ENCODE measurements at regions not wholly inside any gene's neighbourhood (a gene's known extent, or its start where the extent isn't known, plus 50 kb on each side); places are given as distances from the start of the nearest gene placed in this dataset.

DNA sequence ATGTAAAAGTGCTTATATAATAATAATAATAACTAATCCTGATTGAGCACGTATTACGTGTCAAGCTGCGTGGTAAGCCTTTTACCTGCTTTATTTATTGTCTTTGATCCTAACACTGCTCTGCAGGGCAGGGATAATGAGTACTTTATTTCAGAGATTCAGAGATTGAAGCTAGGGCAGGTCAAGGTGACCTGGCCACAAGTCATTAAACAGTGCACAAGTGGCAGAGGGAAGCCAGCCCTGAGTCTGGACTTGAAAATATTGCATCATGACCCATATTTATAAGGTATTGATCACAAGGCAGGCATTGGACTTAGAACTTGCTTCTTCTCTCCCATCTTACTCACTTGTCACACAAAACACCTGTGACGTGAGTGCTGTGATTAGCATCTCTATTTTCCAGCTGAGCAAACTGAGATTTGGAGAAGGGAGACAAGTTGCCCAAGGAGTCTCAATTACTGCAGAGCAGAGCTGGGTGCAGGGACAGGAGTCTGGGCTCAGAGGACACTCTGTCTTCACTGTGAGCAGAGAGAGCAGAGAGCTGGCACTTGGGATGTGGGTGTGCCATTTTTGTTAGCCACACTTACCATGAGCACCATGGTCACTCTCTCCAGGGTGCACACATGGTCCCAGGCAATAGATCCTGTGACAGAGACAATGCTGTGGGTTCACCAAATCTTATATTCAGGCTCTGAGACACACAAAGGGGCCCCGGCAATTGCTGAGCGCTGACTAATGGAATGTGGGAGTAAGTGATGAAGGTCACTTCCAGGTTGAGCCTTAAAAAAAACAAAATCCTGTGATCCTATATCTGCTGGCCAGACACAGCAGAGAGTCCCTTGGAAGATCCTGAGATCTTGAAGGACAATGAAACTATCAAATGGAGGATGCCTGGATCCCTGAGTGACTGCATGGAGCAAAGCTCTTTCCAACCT, 113.2 kb upstream of the MED13L start:
- Histone ChIP-seq H3K9me3 (peaks cover 3 to 10% of the 10 kb centered on the region in 2 donors), H3K36me3 (no peaks in the 10 kb centered on the region), H3K4me3 (no peak overlapping the region), H3K27me3 (no peaks in the 10 kb centered on the region), H3K27ac (peak overlapping the region; percentile 61 to 86), H3K4me1 (no peaks in the 10 kb centered on the region)
- intact Hi-C loops (cut with DNase I; ENCODE audit: low total_unique reads) = no loop called here
- TF ChIP-seq POLR2A (IDR thresholded peaks at IDR 0.05) = no peak
- TF ChIP-seq, protein P1, sequence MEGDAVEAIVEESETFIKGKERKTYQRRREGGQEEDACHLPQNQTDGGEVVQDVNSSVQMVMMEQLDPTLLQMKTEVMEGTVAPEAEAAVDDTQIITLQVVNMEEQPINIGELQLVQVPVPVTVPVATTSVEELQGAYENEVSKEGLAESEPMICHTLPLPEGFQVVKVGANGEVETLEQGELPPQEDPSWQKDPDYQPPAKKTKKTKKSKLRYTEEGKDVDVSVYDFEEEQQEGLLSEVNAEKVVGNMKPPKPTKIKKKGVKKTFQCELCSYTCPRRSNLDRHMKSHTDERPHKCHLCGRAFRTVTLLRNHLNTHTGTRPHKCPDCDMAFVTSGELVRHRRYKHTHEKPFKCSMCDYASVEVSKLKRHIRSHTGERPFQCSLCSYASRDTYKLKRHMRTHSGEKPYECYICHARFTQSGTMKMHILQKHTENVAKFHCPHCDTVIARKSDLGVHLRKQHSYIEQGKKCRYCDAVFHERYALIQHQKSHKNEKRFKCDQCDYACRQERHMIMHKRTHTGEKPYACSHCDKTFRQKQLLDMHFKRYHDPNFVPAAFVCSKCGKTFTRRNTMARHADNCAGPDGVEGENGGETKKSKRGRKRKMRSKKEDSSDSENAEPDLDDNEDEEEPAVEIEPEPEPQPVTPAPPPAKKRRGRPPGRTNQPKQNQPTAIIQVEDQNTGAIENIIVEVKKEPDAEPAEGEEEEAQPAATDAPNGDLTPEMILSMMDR (IDR thresholded peaks at IDR 0.05) = no peak
- no peak for TF ChIP-seq POLR2AphosphoS5 (IDR thresholded peaks at IDR 0.05)
- DNase-seq (ENCODE audit: low spot score in 2 of 2) = no peak

DNA sequence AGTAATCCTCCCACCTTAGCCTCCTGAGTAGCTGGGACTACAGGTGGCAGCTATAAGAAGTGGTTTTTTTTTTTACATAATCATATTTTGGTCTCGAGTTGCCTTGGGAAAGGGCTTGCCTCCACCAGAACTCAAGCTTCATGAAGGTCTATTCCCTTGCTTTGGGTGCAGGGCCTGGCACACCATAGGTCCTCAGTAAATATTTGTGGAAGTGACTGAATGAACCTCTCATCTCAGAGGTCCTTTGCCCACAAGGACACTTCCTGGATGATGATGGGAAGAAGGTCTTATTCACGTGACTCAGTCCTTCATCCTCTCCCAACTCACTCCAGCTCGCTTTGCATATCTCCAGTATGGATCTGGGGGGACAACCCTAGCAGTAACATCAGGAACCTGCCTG, 114.0 kb upstream of the MED13L start:
- TF ChIP-seq, protein P1 (IDR thresholded peaks at IDR 0.05) = no peak
- TF ChIP-seq POLR2A (IDR thresholded peaks at IDR 0.05) (no peak), POLR2AphosphoS5 (IDR thresholded peaks at IDR 0.05) (no peak)
- Histone ChIP-seq H3K36me3 (no peaks in the 10 kb centered on the region), H3K4me1 (no peaks in the 10 kb centered on the region), H3K9me3 (peaks cover 3 to 10% of the 10 kb centered on the region in 2 donors), H3K4me3 (no peak overlapping the region), H3K27me3 (no peaks in the 10 kb centered on the region), H3K27ac (peak overlapping the region in 1 of 2 donors; percentile 61)
- intact Hi-C loops (cut with DNase I; ENCODE audit: low total_unique reads) = no loop called here
- DNase-seq (ENCODE audit: low spot score in 2 of 2) = no peak

DNA sequence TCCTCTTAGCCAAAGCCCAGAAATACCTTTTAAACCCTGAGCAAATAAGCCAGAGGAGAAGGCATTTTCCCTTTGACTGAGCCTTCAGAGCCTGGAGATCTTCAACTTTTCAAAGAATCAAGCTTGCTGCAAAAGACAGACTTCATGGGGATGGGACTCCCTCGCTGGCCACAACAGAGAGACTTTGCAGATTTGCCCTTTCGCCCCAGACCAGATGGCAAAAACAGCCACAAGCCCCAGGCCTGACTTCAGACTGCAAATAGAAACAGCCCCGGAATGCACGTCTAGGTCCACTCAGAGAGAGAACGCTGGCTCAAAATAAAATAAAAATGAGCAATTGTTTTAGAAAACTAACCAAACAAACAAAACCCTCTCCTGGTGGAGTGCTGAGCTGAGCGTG, 114.6 kb upstream of the MED13L start:
- Histone ChIP-seq H3K4me1 (no peaks in the 10 kb centered on the region), H3K4me3 (no peak overlapping the region), H3K27me3 (no peaks in the 10 kb centered on the region), H3K36me3 (no peaks in the 10 kb centered on the region), H3K9me3 (peaks cover 3 to 10% of the 10 kb centered on the region in 2 donors), H3K27ac (no peak overlapping the region)
- no peak for DNase-seq (ENCODE audit: low spot score in 2 of 2)
- intact Hi-C loops (cut with DNase I; ENCODE audit: low total_unique reads) = no loop called here
- TF ChIP-seq, protein P1 (IDR thresholded peaks at IDR 0.05) = no peak

DNA sequence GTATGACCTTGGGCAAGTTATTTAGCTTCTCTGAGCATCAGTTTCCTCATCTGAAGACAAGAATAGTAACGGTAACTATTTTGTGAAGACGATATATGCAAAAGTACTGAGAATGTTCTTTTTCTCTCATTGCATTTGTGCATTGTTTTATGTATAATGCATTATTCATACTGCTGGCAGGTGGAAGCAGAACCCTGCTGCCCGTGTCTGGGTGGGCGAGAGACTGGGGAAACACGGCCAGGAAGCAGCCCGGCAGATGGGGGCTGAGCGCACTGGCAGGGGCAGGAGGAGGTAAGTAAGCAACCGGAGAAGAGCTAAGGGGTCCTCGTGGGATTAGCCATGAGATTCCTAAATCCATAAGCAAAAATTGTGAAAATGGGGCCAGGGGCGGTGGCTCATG, 115.8 kb upstream of the MED13L start:
- H3K36me3 ChIP-seq = no peaks in the 10 kb centered on the region
- DNase-seq (ENCODE audit: low spot score in 2 of 2) = no peak
- H3K4me3 ChIP-seq = no peak overlapping the region
- peaks cover 8 to 10% of the 10 kb centered on the region in 2 donors for H3K9me3 ChIP-seq
- H3K4me1 ChIP-seq = no peaks in the 10 kb centered on the region
- intact Hi-C loops (cut with DNase I; ENCODE audit: low total_unique reads) = no loop called here
- TF ChIP-seq POLR2AphosphoS5 (IDR thresholded peaks at IDR 0.05) (no peak), POLR2A (IDR thresholded peaks at IDR 0.05) (no peak)
- TF ChIP-seq, protein P1 (IDR thresholded peaks at IDR 0.05) = no peak
- no peak overlapping the region for H3K27ac ChIP-seq
- H3K27me3 ChIP-seq = no peaks in the 10 kb centered on the region

DNA sequence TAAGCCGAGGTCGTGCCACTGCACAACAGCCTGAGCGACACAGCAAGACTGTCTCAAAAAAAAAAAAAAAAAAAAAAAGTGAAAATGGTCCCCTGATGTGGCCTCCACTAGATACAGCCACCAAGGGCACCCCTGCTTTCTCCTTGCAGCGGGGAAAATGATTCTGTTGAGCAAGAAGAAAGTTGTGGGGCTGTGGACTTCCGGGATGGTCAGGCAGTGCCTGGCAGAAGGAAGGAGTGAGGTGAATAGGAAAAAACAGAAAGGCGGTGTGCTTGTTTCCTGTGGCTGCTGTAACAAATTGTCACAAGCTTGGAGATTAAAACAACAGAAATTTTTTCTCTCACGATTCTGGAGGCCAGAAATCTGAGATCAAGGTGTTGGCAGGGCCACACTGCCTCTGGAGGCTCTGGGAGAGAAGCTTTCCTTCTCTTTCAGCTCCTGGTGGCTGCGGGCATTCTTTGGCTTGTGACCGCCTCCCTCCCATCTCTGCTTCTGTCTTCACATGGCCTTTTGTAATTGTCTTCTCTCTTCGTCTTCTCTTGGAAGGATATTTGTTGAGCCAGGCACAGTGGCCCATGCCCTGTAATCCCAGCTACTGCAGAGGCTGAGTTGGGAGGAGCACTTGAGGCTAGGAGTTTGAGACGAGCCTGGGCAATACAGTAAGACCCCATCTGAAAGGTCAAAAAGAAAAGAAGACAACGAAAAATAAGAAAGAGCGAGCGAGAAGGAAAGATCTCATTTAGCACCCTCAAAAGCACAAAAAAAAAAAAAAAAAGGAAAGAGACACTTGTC, 116.6 kb upstream of the MED13L start:
- intact Hi-C loops (cut with DNase I; ENCODE audit: low total_unique reads) = no loop called here
- Histone ChIP-seq H3K4me3 (no peak overlapping the region), H3K9me3 (peaks cover 10 to 11% of the 10 kb centered on the region in 2 donors), H3K4me1 (no peaks in the 10 kb centered on the region), H3K27ac (no peak overlapping the region), H3K36me3 (no peaks in the 10 kb centered on the region), H3K27me3 (no peaks in the 10 kb centered on the region)
- no peak for DNase-seq (ENCODE audit: low spot score in 2 of 2)
- TF ChIP-seq POLR2AphosphoS5 (IDR thresholded peaks at IDR 0.05) = no peak
- no peak for TF ChIP-seq POLR2A (IDR thresholded peaks at IDR 0.05)
- TF ChIP-seq, protein P1 (IDR thresholded peaks at IDR 0.05) = no peak

Measured in breast epithelium (tissue), 4 donors.